IPS-NIHi11 (cell line): ENCODE measurements at regions not wholly inside any gene's neighbourhood (a gene's known extent, or its start where the extent isn't known, plus 50 kb on each side); places are given as distances from the start of the nearest gene placed in this dataset.
A peak's percentile ranks its signal among the peaks of the same experiment; 100 is the strongest.

Source experiments
- DNase-seq: peaks from one replicate; pipeline ENCODE4 v3.0.0; 2012; ENCODE audit warnings: mixed read lengths, low spot score

- peak; percentile 85 for DNase-seq
Measured at GRCh38 chr5:172569861-172570558, 71.1 kb upstream of the NEURL1B start.

- DNase-seq, result no peak
Measured at GRCh38 chr5:172568308-172568910, 72.7 kb upstream of the NEURL1B start.

DNA sequence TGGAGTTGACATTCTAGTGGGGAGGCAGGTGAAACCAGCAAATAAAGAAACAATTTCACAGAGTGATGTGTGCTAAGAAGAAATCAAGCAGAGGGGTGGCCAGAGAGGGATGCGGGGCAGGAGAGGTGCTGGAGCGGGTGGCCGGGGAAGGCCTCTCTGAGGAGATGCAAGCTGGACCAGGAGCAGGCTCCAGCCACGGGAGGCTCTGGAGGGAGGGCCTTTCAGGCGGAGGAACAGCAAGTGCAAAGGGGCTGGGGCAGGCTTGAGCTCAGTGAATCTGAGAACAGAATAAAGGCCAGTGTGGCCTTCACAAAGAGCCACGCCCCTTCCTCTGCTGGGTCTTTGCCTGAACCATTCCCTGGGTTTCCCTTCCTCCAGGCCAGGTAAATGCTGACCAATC, 73.2 kb upstream of the NEURL1B start:
- DNase-seq, result no peak

DNA sequence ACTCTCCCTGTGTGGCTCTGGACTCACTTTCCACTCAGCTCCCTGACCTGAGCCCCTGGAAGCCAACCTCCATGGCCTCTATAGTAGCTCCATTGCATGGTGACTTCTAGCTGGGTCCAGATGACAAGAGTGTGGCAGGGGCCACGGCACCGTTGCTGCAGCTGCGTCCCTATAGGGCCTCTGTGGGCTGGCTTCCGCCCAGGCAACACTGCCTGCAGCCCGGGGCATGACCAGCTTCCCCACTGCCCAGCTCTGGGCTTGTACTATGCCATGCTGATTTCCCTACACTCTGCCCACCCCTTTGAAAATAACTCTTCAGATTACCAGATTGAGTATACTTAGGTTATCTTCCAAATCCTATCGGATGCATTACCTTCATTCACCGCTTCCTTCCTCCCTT, 73.8 kb upstream of the NEURL1B start:
- no peak for DNase-seq

GRCh38 chr5:172565931-172566665, 75.0 kb upstream of the NEURL1B start:
- DNase-seq, result no peak

- no peak for DNase-seq
Measured at GRCh38 chr5:172565455-172565854, 75.6 kb upstream of the NEURL1B start.

GRCh38 chr5:172564883-172565282, 76.2 kb upstream of the NEURL1B start:
- DNase-seq, result no peak

- no peak for DNase-seq
Measured at GRCh38 chr5:172564188-172564587, 76.9 kb upstream of the NEURL1B start.

GRCh38 chr5:172562443-172562842, 78.6 kb upstream of the NEURL1B start:
- DNase-seq, result no peak

GRCh38 chr5:172561151-172561550, 79.9 kb upstream of the NEURL1B start:
- no peak for DNase-seq

DNA sequence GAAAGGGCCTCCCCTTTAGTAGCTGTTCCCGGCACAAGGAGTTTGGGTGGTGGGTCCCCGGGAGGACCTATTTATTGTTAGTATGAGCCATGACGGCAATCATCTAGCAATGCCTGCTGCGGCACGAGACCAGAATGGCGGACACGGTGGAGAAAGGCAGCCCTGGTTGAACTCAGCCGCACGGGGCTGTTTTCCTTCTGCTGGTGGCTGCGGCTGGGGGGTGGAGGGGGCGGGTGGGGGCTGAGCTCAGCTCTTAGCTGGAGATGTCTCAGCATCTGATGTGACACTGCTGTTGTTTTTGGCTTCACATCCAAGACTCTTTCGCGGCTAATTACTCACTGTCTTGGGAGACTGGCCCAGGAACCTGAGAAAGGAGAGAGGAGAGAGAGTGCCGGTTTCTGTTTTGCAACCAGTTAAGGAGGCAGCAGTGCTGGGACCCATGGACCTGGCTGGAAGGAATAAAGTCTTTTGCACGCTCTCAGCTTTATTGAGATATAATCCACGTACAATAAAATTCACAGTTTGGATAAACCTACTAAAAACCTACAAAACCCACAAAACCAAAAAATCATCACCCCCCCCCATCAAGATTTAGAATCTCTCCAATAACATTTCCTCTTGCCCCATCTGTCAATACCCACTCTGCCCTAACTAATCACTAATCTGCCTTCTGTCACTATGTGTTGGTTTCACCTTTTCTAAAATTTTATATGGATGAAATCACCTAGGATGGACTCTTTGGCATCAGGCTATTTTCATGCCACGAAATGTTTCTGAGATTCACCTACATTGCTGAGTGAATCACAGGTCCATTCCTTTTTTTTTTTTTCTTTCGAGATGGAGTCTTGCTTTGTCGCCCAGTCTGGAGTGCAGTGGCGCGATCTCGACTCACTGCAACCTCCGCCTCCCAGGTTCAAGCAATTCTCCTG, 81.8 kb upstream of the NEURL1B start:
- DNase-seq, result no peak

DNA sequence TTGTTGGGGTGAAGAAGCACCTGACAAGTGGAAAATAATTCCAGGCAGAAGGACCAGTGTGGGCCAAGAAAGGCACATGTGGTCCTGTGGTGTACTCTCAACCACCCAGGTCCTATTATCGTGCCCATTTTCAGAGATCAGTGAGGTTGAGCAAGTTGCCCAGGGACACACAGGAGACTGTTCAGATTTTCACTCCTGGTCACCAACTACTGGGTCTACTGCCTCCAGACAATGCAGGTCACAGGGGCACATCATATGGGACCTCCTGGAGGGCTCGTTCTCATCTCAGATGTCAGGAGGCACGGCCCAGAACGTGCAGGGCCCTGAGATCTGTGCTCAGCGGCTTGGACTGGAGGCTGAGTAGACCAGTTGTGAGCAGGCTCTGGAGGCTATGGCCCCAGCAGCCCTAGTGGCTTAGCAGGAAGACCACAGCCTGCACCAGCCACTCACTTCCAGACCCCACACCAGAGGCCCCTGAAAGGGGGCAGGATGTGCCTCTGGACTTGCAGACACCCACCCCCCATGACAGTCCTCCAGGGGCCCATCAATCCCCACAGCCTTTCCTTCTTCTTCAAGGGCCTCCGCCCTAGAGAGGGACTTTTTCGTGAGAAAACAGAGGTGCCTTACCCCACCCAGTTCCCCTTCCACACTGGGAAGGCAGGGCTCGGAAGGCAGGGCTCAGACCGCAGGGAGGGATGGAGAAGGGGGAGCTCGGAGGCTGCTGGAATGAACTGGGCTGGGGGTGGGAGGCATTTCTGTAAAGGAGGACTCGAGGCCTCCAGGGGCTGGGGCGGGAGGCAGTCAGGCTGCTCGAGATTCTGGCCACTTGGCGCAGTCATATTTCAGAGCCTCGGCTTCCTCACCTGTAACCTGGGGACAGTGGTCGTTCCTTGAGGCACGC, 82.7 kb upstream of the NEURL1B start:
- no peak for DNase-seq

DNA sequence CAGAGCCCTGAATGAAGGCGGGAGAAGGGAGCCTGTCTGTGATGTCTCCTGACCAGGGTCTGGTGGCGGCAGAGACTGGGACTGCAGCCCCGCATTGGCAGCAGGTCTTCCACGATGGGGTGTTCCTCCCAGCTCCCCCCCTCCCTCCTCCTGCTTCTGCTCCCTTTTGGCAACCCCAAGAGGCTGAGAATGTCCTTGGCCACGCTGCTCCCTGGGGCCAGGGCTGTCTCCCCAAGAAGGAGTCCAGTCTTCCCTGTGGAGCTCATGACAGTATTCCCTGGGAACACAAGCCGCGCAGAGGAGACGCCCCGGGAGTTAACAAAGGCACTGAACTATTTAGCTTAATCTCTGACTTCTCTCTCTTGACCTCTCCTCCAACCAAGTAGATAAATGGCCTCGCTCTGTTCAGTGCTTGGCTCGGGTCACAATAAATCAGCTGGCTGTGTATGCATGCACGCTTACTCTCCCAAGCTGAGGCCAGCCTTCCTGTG, 84.0 kb upstream of the NEURL1B start:
- DNase-seq, result no peak

GRCh38 chr5:172556262-172556661, 84.8 kb upstream of the NEURL1B start:
- DNase-seq, result no peak

DNA sequence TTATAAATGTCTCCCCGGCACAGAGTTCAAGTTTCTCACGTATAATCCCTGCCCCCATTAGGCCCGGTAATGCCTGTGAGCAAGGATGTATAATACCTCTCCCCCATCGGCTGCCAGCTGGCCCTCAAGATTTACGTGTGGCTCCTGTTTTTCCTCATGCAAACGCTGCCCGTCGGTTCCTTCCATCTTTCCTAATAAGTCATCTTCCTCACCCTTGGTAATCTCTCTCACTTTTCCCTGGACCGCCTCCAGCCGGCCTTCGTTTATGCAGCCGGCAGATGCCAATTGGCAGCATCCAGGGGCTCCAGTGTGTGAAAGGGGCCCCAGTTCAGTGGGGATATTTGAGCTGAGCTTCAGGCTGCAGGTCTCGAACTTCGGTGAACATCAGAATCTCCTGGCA, 86.5 kb upstream of the NEURL1B start:
- DNase-seq, result no peak

DNA sequence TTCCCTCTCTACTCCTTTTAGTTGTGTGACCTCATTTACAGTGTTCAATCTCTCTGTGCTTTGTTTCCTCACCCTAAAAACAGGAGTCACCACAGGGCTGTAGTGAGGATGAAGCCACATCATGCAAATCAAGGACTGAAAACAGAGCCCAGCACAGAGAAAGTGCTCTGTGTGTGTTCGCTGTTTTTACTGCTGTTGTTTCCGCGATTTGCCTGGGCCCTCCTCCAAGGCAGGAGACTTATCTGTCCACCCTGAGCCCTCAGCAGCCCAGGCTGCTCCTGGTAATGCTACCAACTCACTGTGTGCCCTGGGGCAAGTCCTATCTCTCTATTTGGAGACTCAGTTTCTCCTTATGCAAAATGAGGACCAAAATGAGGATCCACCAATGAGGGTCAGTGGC, 87.2 kb upstream of the NEURL1B start:
- DNase-seq, result no peak

- no peak for DNase-seq
Measured at GRCh38 chr5:172553167-172553566, 87.9 kb upstream of the NEURL1B start.

- DNase-seq, result no peak
Measured at GRCh38 chr5:172550996-172551395, 90.1 kb upstream of the NEURL1B start.

DNA sequence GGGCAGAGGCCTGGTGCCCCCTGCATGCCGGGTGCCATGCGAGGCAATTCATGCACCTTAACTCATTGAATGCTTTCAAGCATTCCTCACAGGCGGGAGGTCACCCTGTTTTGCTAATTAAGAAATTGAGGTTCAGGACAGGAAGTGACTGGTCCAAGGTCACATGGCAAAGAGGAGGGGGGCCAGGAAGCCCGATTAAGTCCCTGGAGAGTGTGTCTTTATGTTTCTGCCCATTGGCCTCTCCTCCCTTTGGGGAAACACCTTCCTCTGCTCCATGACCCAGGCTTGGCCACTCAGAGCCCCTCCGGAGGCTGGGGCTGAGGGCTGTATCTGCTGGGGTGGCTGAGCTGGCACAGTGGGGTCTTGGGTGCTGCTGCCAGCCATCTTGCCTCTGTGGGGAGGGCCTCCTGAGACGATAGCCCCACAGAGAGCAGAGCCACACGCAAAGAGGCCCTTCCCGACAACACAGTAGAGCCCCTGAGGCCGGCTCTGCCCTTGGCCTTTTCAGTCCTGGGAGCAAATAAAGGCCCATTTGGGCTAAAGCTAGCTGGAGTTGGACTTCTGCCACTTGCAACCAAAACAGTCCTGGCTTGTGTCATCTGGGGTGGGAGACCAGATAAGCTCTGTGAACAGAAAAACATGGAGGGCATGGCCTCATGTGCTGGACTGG, 90.8 kb upstream of the NEURL1B start:
- no peak for DNase-seq

GRCh38 chr5:172549696-172550095, 91.4 kb upstream of the NEURL1B start:
- no peak for DNase-seq
